Astrocyte of the cerebellum (primary cell): ENCODE measurements at regions not wholly inside any gene's neighbourhood (a gene's known extent, or its start where the extent isn't known, plus 50 kb on each side); places are given as distances from the start of the nearest gene placed in this dataset.

ENCODE experiments used
- DNase-seq: peaks from one replicate; pipeline ENCODE4 v3.0.0-alpha.2; 2011; ENCODE audit warnings: low read depth
- H3K4me3 ChIP-seq: 2 replicates; pipeline ENCODE4 v1.5.1; 2011; ENCODE audit warnings: mild to moderate bottlenecking, low read depth, low read length, moderate library complexity
- in situ Hi-C: cut with HindIII; loops from 2 replicates; pipeline ENCODE4 v1.10.0; 2017; ENCODE audit warnings: low sequenced_read_pairs
- TF ChIP-seq, protein P1 (sequence below): IDR thresholded peaks from 2 replicates; pipeline ENCODE4 v1.5.1; 2012; ENCODE audit warnings: low read length, low read depth, moderate library complexity, mild to moderate bottlenecking; ENCODE audit errors: missing control alignments

DNA sequence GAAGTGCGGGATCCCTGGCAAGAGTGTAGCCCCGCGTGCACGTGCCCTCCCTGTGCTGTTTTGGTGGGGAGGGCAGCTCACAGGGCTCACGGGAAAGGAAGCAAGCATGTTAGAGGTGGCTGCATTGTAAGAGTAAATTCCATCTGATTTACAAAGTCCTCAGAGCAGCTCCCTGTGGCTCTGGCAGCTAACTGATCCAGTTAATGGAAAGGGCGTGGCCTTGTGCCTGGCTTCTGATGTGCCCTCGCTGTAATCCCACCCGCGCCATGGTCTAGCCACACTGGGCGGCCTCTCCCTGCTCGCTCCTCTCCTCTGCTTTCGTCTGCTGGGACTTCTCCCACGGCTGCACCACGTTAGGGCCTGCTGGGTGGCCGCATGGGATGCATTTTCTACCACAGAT, 258.5 kb downstream of the FGF9 start:
- in situ Hi-C loops, result no loop called here
- TF ChIP-seq, protein P1, sequence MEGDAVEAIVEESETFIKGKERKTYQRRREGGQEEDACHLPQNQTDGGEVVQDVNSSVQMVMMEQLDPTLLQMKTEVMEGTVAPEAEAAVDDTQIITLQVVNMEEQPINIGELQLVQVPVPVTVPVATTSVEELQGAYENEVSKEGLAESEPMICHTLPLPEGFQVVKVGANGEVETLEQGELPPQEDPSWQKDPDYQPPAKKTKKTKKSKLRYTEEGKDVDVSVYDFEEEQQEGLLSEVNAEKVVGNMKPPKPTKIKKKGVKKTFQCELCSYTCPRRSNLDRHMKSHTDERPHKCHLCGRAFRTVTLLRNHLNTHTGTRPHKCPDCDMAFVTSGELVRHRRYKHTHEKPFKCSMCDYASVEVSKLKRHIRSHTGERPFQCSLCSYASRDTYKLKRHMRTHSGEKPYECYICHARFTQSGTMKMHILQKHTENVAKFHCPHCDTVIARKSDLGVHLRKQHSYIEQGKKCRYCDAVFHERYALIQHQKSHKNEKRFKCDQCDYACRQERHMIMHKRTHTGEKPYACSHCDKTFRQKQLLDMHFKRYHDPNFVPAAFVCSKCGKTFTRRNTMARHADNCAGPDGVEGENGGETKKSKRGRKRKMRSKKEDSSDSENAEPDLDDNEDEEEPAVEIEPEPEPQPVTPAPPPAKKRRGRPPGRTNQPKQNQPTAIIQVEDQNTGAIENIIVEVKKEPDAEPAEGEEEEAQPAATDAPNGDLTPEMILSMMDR, result no peak
- no peak for DNase-seq

DNA sequence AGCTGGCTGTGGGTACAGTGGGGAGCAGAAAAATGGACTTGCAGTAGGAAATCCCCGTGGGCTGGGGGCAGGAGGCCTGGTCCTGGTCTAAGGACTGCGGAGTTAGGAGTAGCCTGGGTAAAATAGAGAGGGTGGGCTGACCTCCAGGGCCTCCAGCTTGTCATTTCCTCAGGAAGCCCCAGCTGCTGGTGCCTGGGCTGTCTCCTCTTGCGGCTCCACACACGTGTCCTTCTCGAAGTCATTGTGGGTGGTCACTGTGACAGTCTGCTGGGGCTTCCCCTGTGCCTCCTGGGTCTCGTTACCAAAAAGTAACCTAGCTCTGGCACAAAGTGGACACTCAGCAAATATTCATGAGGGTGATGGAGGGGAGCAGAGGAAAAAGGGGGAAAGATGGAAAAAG, 259.7 kb downstream of the FGF9 start:
- DNase-seq, result no peak
- in situ Hi-C loops, result no loop called here

More for the DNA sequence above, 258.5 kb downstream of the FGF9 start:
- H3K4me3 ChIP-seq, result no peak overlapping the region

DNA sequence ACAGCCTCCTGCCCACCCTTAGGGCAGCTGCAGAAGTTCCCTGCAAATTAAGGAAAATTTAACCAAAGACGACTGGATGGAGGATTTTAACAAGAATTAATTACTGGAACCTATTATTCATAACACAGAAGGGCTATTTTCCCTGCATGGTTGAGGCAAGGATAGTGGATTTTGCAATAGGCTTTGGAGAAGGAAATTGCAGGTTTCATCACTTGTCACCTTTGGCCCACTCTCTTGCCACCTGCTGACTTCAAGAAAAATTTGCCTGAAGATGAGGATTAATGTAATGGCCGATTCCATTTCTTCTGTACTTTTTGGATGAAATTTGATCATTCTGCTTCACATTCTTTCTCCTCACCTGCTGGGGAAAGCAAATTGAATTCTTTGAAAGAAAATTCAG, 261.7 kb downstream of the FGF9 start:
- no peak overlapping the region for H3K4me3 ChIP-seq
- TF ChIP-seq, protein P1, result no peak
- in situ Hi-C loops, result no loop called here
- DNase-seq, result no peak

More for the DNA sequence above, 259.7 kb downstream of the FGF9 start:
- TF ChIP-seq, protein P1, result no peak
- no peak overlapping the region for H3K4me3 ChIP-seq

DNA sequence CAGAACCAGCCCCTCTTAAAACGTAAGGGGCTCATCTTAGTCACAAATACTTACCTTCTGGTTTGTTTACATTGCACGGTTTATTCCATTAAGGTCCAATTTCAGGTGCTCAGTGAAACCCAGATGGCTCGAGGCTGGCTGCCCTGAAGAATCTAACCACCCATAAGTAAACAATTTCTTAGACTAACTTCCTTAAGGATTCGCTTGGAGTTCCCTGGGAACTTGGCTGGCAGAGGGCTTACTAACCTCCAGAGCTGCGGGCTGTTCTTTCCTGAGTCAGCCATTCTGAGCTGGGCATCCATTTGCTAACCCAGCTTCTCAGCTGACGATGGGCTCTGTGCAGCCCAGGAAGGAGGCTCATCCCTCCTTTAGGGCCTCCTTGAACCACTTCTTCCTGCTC, 262.1 kb downstream of the FGF9 start:
- no peak overlapping the region for H3K4me3 ChIP-seq
- DNase-seq, result no peak
- in situ Hi-C loops, result no loop called here
- TF ChIP-seq, protein P1, result no peak

DNA sequence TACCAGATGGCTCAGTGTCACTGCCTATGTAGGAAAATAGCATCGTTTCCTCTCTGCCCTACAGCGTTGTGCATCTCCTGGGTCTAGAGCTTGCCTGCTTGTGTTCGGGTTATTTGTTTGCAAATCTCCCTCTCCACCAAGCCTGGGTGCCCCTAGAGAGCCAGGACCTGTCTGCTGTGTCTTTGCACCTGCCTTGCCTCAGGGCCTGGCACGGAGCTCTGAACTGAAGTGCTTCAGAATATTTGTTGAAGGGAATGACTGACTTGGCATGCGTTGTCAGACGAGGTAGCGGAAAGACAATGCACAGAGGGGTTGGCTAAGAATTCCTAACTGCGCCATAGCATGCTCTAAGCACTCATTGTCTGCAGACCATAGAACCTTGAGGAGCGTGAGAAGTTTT, 263.4 kb downstream of the FGF9 start:
- in situ Hi-C loops, result no loop called here
- DNase-seq, result no peak
- H3K4me3 ChIP-seq, result no peak overlapping the region
- TF ChIP-seq, protein P1, result no peak

DNA sequence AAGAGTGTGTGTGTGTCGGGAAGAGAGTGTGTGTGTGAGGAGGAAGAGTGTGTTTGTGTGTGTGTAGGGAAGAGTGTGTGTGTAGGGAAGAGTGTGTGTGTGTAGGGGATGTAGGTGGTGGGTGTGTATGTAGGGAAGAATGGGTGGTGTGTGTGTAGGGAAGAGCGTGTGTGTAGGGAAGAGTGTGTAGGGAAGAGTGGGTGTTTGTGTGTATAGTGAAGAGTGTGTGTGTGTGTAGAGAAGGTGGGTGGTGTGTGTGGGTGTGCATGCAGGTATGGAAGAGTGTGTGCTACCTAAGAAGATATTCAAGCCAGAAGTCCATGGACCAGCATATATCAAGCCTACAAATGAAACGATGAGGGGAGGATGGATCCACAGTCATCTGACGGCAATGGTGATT, 265.8 kb downstream of the FGF9 start:
- no peak for DNase-seq
- TF ChIP-seq, protein P1, result no peak
- in situ Hi-C loops, result no loop called here
- H3K4me3 ChIP-seq, result no peak overlapping the region

DNA sequence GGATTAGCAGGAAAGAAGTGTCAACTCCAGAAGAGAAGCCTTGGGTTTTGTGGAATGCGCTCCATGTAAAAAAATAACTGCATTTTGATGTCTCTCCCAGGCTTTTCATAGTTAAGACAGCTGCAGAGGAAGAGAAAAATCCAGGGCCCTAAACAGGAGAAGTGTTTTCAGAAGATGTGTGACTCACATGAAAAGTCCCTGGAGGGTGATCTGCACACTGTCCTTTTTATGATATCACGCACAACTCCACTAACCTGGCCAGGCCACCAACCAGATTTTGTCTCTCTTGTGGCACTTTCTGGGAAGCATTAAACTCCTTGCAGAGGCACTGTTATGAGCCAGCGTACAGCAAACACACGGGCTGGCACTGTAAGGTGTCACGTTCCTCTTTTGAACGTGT, 267.3 kb downstream of the FGF9 start:
- in situ Hi-C loops, result no loop called here
- TF ChIP-seq, protein P1, result no peak
- H3K4me3 ChIP-seq, result no peak overlapping the region

More for the DNA sequence above, 267.3 kb downstream of the FGF9 start:
- no peak for DNase-seq
